ENCODE measurements at regions not wholly inside any gene's neighbourhood (a gene's known extent, or its start where the extent isn't known, plus 50 kb on each side); places are given as distances from the start of the nearest gene placed in this dataset.

DNA sequence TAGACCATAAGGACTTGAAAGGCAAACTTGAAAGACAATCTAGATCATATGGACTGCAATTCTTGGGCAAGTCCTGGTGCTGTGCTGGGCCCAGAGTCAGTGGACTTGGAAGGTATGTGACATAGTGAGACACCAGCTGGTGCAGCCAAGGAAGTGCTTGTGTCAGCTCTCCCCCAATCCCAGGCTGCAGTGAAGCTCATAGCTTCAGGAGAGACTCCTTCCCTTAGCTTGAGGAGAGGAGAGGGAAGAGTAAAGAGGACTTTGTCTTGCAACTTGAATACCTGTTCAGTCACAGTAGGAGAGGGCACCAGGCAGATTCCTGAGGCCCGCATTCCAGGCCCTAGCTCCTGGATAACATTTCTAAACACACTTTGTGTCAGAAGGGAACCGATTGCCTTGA is 127.4 kb upstream of the ZPLD1 start:
- H3K27ac ChIP-seq (ENCODE audit: low read depth, low read length) = no peak overlapping the region
- TF ChIP-seq, protein P1, sequence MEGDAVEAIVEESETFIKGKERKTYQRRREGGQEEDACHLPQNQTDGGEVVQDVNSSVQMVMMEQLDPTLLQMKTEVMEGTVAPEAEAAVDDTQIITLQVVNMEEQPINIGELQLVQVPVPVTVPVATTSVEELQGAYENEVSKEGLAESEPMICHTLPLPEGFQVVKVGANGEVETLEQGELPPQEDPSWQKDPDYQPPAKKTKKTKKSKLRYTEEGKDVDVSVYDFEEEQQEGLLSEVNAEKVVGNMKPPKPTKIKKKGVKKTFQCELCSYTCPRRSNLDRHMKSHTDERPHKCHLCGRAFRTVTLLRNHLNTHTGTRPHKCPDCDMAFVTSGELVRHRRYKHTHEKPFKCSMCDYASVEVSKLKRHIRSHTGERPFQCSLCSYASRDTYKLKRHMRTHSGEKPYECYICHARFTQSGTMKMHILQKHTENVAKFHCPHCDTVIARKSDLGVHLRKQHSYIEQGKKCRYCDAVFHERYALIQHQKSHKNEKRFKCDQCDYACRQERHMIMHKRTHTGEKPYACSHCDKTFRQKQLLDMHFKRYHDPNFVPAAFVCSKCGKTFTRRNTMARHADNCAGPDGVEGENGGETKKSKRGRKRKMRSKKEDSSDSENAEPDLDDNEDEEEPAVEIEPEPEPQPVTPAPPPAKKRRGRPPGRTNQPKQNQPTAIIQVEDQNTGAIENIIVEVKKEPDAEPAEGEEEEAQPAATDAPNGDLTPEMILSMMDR (IDR thresholded peaks at IDR 0.05; ENCODE audit: low read depth, low read length) = no peak
- no peak for DNase-seq (ENCODE audit: low read depth, low spot score)
- no peaks in the 10 kb centered on the region for H3K9me3 ChIP-seq (ENCODE audit: control insufficient read depth, insufficient read depth, low read length)
- H3K27me3 ChIP-seq (ENCODE audit: control insufficient read depth, insufficient read depth, low read length) = no peaks in the 10 kb centered on the region
- ChIA-PET POLR2A (no interaction called here), CTCF (interaction anchor here (1.2 kb wide), 1 partner anchor 505 kb away, joined by 3 read pairs; no protein-coding TSS in a partner anchor)
- no peak overlapping the region for H3K4me3 ChIP-seq (ENCODE audit: low read depth, low read length)

DNA sequence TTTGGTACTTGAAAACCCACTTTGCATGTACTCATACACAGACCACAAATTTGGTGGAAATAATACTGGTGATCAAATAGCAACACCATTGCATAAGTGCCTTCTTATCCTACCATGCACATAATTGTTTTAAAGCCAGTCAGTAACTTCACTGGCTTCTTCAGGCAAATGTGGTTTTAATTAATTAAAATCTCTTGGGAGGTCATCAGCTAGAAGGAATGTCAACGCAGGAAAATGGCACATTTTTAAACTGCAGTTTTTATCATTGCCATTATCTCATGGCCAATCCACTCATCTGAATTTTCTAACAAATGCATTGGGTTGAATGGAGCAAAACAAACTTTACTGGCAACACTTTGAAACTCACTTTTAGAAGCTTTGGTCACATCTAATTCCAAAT is 105.7 kb upstream of the ZPLD1 start:
- no peaks in the 10 kb centered on the region for H3K27me3 ChIP-seq (ENCODE audit: control insufficient read depth, insufficient read depth, low read length)
- ChIA-PET CTCF (no interaction called here), POLR2A (no interaction called here)
- H3K9me3 ChIP-seq (ENCODE audit: control insufficient read depth, insufficient read depth, low read length) = no peaks in the 10 kb centered on the region
- no peak for DNase-seq (ENCODE audit: low read depth, low spot score)
- no peak overlapping the region for H3K27ac ChIP-seq (ENCODE audit: low read depth, low read length)
- TF ChIP-seq, protein P1 (IDR thresholded peaks at IDR 0.05; ENCODE audit: low read depth, low read length) = no peak
- no peak overlapping the region for H3K4me3 ChIP-seq (ENCODE audit: low read depth, low read length)

DNA sequence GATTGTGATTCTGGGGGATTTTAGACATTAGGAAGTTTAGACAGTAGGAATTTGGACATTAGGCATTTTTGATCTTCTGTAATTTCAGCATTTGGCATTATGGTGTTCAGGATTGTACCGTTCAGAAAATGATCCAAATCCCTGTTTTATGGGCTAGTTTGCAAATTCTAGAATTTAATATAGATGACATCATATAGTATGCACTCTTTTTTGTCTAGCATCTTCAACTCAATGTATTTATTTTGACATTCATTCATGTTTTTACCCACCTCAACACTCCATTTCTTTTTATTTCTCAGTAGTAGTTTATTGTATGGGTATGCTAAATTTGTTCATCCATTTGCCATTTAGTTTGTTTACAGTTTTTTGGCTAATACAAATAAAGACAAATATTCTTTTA is 105.3 kb upstream of the ZPLD1 start:
- TF ChIP-seq, protein P1 (IDR thresholded peaks at IDR 0.05; ENCODE audit: low read depth, low read length) = no peak
- no peak overlapping the region for H3K27ac ChIP-seq (ENCODE audit: low read depth, low read length)
- ChIA-PET CTCF (no interaction called here), POLR2A (no interaction called here)
- no peaks in the 10 kb centered on the region for H3K9me3 ChIP-seq (ENCODE audit: control insufficient read depth, insufficient read depth, low read length)
- H3K27me3 ChIP-seq (ENCODE audit: control insufficient read depth, insufficient read depth, low read length) = no peaks in the 10 kb centered on the region
- no peak overlapping the region for H3K4me3 ChIP-seq (ENCODE audit: low read depth, low read length)
- DNase-seq (ENCODE audit: low read depth, low spot score) = no peak

DNA sequence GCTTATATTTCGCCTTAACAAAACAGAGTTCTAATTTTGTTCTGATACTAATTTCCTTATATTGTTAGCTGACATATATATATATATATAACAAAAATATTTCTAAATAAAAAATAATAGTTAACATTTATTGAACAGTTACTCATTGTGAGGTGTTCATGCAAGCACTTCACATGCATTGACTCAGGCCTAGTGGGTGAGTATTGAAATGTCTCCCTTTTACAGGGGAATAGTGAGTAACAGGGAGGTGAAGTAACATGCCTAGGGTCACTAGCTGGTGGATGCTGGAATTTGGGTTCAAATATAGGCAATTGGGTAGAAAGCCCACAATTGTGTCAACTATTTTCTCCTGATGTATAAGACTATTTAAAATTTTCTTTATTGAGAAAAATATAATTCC is 102.6 kb upstream of the ZPLD1 start:
- TF ChIP-seq, protein P1 (IDR thresholded peaks at IDR 0.05; ENCODE audit: low read depth, low read length) = no peak
- Histone ChIP-seq H3K4me3 (ENCODE audit: low read depth, low read length) (no peak overlapping the region), H3K27ac (ENCODE audit: low read depth, low read length) (no peak overlapping the region), H3K9me3 (ENCODE audit: control insufficient read depth, insufficient read depth, low read length) (no peaks in the 10 kb centered on the region), H3K27me3 (ENCODE audit: control insufficient read depth, insufficient read depth, low read length) (no peaks in the 10 kb centered on the region)
- ChIA-PET CTCF (no interaction called here), POLR2A (interaction anchor here (0.6 kb wide), 1 partner anchor 39 kb away, joined by 4 read pairs; no protein-coding TSS in a partner anchor)
- DNase-seq (ENCODE audit: low read depth, low spot score) = no peak

DNA sequence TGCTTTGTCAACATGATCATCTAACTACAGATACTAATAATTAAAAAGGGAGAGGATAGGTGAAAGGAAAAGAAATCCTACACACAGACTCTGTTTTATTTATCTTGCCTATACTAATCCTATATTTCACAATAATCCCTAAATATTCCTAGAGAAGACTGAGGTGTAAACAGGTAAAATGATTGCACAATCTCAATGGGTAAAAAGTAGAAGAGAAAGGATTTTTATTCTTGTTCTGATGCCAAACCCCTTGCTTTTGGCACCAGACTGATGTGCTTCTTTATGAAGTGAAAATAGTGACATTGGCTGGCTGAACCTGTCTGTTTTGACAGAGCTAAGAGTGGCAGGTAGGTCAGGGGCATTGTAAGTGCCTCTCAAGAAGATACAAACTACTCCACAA is 101.9 kb upstream of the ZPLD1 start:
- DNase-seq (ENCODE audit: low read depth, low spot score) = no peak
- TF ChIP-seq, protein P1 (IDR thresholded peaks at IDR 0.05; ENCODE audit: low read depth, low read length) = no peak
- POLR2A ChIA-PET = no interaction called here
- Histone ChIP-seq H3K27ac (ENCODE audit: low read depth, low read length) (no peak overlapping the region), H3K27me3 (ENCODE audit: control insufficient read depth, insufficient read depth, low read length) (no peaks in the 10 kb centered on the region), H3K4me3 (ENCODE audit: low read depth, low read length) (no peak overlapping the region), H3K9me3 (ENCODE audit: control insufficient read depth, insufficient read depth, low read length) (no peaks in the 10 kb centered on the region)
- CTCF ChIA-PET = no interaction called here

Data from AG04450 (cell line).